RWPE1 (cell line): ENCODE measurements at regions not wholly inside any gene's neighbourhood (a gene's known extent, or its start where the extent isn't known, plus 50 kb on each side); places are given as distances from the start of the nearest gene placed in this dataset.

ENCODE experiments used
- CTCF ChIA-PET: fragments of 350-600 bp; sonication (Branson Sonifier 250); formaldehyde crosslinking; extraction: SDS; loops from one replicate; lab custom pipeline; 2021; lab: Yijun Ruan, JAX
- POLR2A ChIA-PET: fragments of 400-600 bp; formaldehyde crosslinking; extraction: SDS; loops from one replicate; lab custom pipeline; 2020; ENCODE audit warnings: antibody characterized with exemption; ENCODE audit not compliant: low non-redundant PET; lab: Yijun Ruan, JAX
- DNase-seq: peaks from one replicate; pipeline ENCODE4 v3.0.0; 2012; ENCODE audit warnings: low spot score
- H3K27ac ChIP-seq: fragments of 450-650 bp; 2 replicates; pipeline ENCODE4 v1.5.1; 2017
- CTCF ChIP-seq: fragments of 450-650 bp; conservative IDR thresholded peaks from 2 replicates; pipeline ENCODE4 v1.5.1; 2017; ENCODE audit warnings: low read depth, mild to moderate bottlenecking

- ChIA-PET POLR2A (no interaction called here), CTCF (no interaction called here)
- 0 out of 2 replicates have a peak overlapping the region, but pooled peaks have one; percentile 24 for H3K27ac ChIP-seq
- TF ChIP-seq CTCF: no peak
- DNase-seq: no peak
These were observed 90.5 kb upstream of the VGLL2 start for GRCh38 chr6:117174835-117175360.

DNA sequence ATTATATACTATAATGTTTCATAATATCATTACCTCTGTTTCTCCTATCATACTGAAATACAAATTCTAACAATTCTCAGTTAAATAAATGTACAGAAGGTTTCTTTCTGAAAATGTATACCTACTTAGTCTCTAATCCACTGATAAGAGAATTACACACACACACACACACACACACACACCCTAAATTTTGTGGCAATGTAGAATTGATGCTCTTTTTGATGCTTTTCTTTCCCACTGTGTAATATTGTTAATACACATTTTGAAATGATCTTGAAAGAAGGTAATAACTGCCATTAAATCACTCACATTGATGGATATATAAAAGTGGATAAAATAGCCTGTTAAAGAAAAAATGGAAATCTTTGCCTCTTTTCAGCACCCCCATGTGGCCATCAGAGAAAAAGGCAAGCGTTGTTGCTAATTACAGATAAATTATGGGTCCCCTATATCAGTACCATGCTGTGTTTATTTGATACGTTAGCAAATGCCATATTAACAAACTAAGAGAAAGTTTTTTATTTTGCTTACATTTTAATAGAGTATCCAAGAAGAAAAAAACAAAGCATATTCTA lies 76.6 kb upstream of the VGLL2 start:
- no peak overlapping the region for H3K27ac ChIP-seq
- peak; percentile 41 for TF ChIP-seq CTCF
- ChIA-PET CTCF (no interaction called here), POLR2A (no interaction called here)
- DNase-seq: no peak

DNA sequence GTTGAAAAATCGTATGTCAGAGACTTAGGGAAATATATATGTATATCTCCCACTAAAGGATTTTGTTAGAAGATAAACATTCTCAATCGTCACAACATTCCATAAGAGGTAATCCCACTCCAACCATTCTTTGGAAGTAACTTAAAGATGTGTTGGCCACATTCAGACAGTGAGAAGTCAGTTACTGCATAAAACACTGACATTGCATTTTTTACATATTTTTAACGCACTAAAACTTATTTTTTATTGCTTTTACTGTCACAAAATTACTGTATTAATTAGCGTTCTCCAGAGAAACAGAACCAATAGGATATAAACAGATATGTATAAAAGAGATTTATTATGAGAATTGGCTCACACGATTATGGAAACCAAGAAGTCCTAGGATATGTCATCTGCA lies 74.3 kb upstream of the VGLL2 start:
- ChIA-PET CTCF (no interaction called here), POLR2A (no interaction called here)
- H3K27ac ChIP-seq: no peak overlapping the region
- no peak for DNase-seq
- no peak for TF ChIP-seq CTCF

- DNase-seq: no peak
- no peak overlapping the region for H3K27ac ChIP-seq
- ChIA-PET CTCF (no interaction called here), POLR2A (no interaction called here)
- TF ChIP-seq CTCF: no peak
These were observed 73.9 kb upstream of the VGLL2 start for GRCh38 chr6:117191448-117191847.

- no peak for TF ChIP-seq CTCF
- H3K27ac ChIP-seq: no peak overlapping the region
- ChIA-PET CTCF (no interaction called here), POLR2A (no interaction called here)
- no peak for DNase-seq
These were observed 71.1 kb upstream of the VGLL2 start for GRCh38 chr6:117194271-117194670.

- DNase-seq: no peak
- ChIA-PET CTCF (interaction anchor here (0.6 to 0.8 kb wide), 2 partner anchors 89 to 450 kb away, joined by 3 to 4 read pairs; no protein-coding TSS in a partner anchor), POLR2A (no interaction called here)
- no peak for TF ChIP-seq CTCF
- H3K27ac ChIP-seq: no peak overlapping the region
These were observed 70.4 kb upstream of the VGLL2 start for GRCh38 chr6:117194978-117195377.
